Subcutaneous abdominal adipose tissue (tissue), 5 donors: ENCODE measurements at regions not wholly inside any gene's neighbourhood (a gene's known extent, or its start where the extent isn't known, plus 50 kb on each side); places are given as distances from the start of the nearest gene placed in this dataset.

Source experiments
- H3K27ac ChIP-seq: one replicate; pipeline ENCODE4 v1.7.0; 2013; ENCODE audit warnings: low read depth, mild to moderate bottlenecking, inconsistent platforms, low read length, moderate library complexity
- H3K27me3 ChIP-seq, 5 donors: one replicate each; pipeline ENCODE4 v1.7.0; 2013; ENCODE audit warnings: low read length in 5 of 5, inconsistent platforms in 1 of 5; ENCODE audit not compliant: control insufficient read depth in 5 of 5, insufficient read depth in 4 of 5
- H3K36me3 ChIP-seq, 5 donors: one replicate each; pipeline ENCODE4 v1.7.0; 2013; ENCODE audit warnings: low read length in 5 of 5; ENCODE audit not compliant: control insufficient read depth in 5 of 5, insufficient read depth in 5 of 5
- H3K4me1 ChIP-seq, 5 donors: one replicate each; pipeline ENCODE4 v1.7.0; 2013; ENCODE audit warnings: low read length in 5 of 5, mild to moderate bottlenecking in 3 of 5, moderate library complexity in 1 of 5; ENCODE audit not compliant: control insufficient read depth in 5 of 5, insufficient read depth in 5 of 5
- H3K4me3 ChIP-seq, 5 donors: one replicate each; pipeline ENCODE4 v1.7.0; 2013; ENCODE audit warnings: low read length in 5 of 5, low read depth in 1 of 5
- H3K9ac ChIP-seq, 5 donors: one replicate each; pipeline ENCODE4 v1.7.0; 2013; ENCODE audit warnings: low read length in 5 of 5, mild to moderate bottlenecking in 4 of 5, moderate library complexity in 3 of 5
- H3K9me3 ChIP-seq, 5 donors: one replicate each; pipeline ENCODE4 v1.7.0; 2013; ENCODE audit warnings: low read length in 5 of 5; ENCODE audit not compliant: control insufficient read depth in 5 of 5
- donor health status: healthy.
- donor health status: healthy.
- donor health status: healthy.
- donor health status: healthy.
- donor health status: healthy.

DNA sequence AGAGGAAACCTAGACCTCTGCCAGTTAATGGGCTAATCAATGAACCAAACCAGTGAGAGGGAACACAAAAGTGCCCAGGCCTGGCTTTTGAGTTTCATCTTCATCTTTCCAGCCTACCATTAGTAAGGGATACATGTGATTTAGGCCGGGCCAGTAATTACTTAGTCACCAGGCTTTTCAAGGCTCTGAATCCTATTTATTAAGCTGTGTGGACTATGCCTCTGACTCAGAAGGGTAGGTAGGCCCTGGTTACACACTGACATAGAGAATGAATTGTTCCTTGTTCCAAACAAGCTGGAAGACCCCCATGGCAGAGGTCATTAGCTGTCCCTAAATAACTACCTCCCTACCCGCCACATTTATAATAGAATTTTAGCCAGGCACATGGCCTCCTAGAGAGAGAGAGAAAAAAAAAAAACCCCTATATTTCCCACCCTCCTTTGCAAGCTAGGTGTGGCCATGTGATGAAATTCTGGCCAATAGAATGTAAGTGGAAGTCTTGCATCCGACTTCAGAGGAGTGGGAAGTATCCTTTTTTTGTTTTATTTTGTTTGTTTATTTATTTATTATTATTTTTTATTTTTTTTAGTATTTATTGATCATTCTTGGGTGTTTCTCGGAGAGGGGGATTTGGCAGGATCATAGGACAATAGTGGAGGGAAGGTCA is 112.3 kb upstream of the BCOR start:
- no peaks in the 10 kb centered on the region for H3K36me3 ChIP-seq
- peaks cover 0 to 8% (median 3%) of the 10 kb centered on the region in 5 donors for H3K27me3 ChIP-seq
- no peak overlapping the region for H3K4me3 ChIP-seq
- H3K9ac ChIP-seq = no peak overlapping the region
- H3K27ac ChIP-seq = no peak overlapping the region
- peaks cover 0 to 7% (median 4%) of the 10 kb centered on the region in 5 donors for H3K4me1 ChIP-seq
- peaks cover 0 to 15% (median 9%) of the 10 kb centered on the region in 5 donors for H3K9me3 ChIP-seq

DNA sequence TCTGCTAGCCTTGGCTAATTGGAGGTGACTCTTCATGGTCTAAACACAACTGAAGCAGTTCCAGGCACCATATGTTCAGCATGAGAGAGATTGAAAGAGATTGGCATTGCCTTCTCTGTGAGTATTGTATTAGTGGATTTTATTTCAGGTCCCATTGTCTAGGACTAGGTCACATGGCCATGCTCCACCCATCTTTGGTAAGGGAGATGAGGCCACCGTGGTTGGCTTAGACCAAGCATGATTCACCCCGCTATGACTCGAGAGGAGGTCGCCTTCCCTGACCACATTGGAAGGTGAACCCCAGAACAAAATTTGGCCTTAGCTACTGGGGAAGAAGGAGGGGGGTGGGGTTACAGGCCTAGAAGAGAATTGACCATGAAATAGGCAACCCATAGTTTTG is 109.9 kb upstream of the BCOR start:
- H3K27ac ChIP-seq = no peak overlapping the region
- H3K4me1 ChIP-seq = peaks cover 0 to 7% (median 4%) of the 10 kb centered on the region in 5 donors
- H3K27me3 ChIP-seq = peaks cover 0 to 9% (median 3%) of the 10 kb centered on the region in 5 donors
- H3K9ac ChIP-seq = no peak overlapping the region
- H3K4me3 ChIP-seq = no peak overlapping the region
- no peaks in the 10 kb centered on the region for H3K36me3 ChIP-seq
- H3K9me3 ChIP-seq = no peaks in the 10 kb centered on the region

DNA sequence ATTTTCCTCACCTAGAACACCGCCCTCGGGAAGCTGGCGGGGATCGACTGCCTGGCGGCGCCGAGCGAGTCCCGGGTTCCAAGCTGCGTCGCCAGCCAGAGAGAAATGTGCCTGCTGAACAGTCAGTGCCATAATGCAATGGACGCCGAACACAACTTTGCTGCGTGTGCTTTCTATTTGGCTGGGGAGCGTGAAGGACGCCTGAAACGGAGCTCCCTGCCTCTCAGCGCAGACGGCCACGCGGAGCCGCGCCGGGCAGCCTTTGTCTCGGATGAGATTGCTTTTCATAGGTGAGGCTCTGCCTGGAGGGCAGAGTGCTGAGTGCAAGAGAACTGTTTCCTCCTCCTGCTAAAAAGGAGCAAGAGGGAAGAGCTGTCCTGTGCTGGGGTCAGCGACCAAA is 107.7 kb upstream of the BCOR start:
- peaks cover 0 to 7% (median 4%) of the 10 kb centered on the region in 5 donors for H3K4me1 ChIP-seq

DNA sequence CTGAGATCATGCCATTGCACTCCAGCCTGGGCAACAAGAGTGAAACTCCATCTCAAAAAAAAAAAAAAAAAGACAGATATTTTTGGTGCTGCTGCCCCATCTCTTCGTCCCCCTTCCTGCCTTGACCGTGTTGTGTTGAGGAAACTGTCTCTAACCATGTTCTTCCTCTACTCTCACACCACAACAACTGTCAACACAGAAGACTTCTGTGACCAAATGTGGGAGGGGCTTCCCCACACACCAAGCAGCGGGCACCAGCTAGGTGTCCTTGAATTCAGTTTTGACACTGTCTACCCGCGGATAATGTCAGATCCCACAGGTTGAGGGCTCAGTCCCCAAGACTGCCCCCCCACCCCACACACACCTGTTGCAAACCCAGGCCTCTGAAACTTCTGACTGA is 104.7 kb upstream of the BCOR start:
- peaks cover 0 to 9% (median 2%) of the 10 kb centered on the region in 5 donors for H3K27me3 ChIP-seq
- H3K4me1 ChIP-seq = peaks cover 0 to 7% (median 4%) of the 10 kb centered on the region in 5 donors
- H3K36me3 ChIP-seq = no peaks in the 10 kb centered on the region
- H3K4me3 ChIP-seq = no peak overlapping the region
- no peak overlapping the region for H3K9ac ChIP-seq
- H3K9me3 ChIP-seq = peaks cover 0 to 5% (median 0%) of the 10 kb centered on the region in 5 donors
- H3K27ac ChIP-seq = no peak overlapping the region

More for the DNA sequence above, 107.7 kb upstream of the BCOR start:
- Histone ChIP-seq H3K27me3 (peaks cover 0 to 9% (median 3%) of the 10 kb centered on the region in 5 donors), H3K36me3 (no peaks in the 10 kb centered on the region), H3K9me3 (peaks cover 0 to 5% (median 0%) of the 10 kb centered on the region in 5 donors), H3K9ac (no peak overlapping the region), H3K27ac (no peak overlapping the region), H3K4me3 (no peak overlapping the region)

DNA sequence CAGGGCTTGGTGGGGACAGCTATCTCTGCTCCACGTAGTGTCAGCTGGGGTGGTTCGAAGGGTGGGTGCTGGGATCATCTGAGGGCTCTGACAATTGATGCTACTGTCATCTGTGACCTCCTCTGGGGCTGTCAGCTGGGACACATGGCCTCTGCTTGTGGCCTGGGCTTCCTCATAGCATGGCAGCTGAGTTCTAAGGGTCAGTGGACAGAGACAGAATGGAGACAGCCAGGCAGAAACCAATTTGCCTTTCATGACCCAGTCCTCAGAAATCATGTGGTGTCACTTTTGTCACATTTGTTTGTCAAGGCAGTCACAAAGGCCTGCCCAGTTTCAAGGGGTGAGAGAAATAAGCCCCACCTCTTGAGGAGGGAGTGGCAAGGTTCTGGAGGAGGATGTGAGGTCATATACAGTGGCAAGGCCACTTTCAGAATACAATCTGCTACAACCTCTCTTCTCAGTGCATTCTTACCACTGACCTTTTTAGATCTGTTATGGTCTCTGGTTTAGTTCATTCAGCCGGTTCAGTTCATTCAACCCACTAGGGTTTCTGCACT is 103.6 kb upstream of the BCOR start:
- no peak overlapping the region for H3K27ac ChIP-seq
- peaks cover 0 to 7% (median 4%) of the 10 kb centered on the region in 5 donors for H3K4me1 ChIP-seq
- H3K9ac ChIP-seq = no peak overlapping the region
- H3K27me3 ChIP-seq = peaks cover 0 to 9% (median 5%) of the 10 kb centered on the region in 5 donors
- no peak overlapping the region for H3K4me3 ChIP-seq
- no peaks in the 10 kb centered on the region for H3K36me3 ChIP-seq
- H3K9me3 ChIP-seq = peaks cover 0 to 5% (median 0%) of the 10 kb centered on the region in 5 donors

DNA sequence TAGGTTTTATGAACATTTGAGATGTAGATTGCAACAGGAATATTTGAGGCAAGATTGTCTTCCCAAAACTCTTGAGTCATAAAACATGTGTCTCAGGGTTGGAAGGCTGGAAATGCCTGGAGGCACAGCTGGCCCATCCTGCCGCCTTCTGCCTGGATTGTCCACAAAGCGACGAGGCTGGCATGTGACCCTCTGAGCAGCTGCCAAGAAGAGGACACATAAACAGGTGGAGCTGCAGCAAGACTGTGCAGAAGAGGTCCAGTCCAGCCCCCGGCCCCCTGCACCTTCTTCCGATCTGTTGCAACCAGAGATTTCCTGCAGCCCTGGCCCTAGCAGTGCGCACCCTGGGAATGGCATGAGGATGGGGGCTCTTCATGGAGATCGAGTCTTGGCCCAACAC is 101.9 kb upstream of the BCOR start:
- peaks cover 0 to 5% (median 2%) of the 10 kb centered on the region in 5 donors for H3K27me3 ChIP-seq
- H3K9ac ChIP-seq = no peak overlapping the region
- no peaks in the 10 kb centered on the region for H3K4me1 ChIP-seq
- H3K9me3 ChIP-seq = peaks cover 0 to 5% (median 2%) of the 10 kb centered on the region in 5 donors
- no peak overlapping the region for H3K4me3 ChIP-seq
- H3K27ac ChIP-seq = no peak overlapping the region
- no peaks in the 10 kb centered on the region for H3K36me3 ChIP-seq

DNA sequence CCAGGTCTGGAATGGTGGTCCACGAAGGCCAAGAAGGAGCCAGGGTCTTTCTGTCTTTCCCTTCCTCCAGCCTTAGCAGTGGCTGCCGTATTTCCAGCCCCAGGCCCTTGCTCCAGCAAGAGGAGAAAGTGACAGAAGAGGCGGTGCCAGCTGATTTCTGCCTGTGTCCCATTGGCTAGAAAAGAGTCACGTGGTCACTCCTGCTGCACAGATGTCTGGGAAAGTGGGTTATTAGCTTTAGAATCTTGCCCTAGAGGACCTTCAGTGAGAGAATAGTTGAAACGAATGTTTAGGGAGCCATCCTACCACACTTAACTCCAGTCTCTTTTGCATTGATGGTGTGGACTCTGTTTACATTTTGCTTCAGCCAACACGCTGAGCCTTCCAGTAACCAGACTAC is 99.3 kb upstream of the BCOR start:
- no peak overlapping the region for H3K4me3 ChIP-seq
- no peaks in the 10 kb centered on the region for H3K36me3 ChIP-seq
- H3K4me1 ChIP-seq = no peaks in the 10 kb centered on the region
- peaks cover 0 to 5% (median 0%) of the 10 kb centered on the region in 5 donors for H3K27me3 ChIP-seq
- H3K9ac ChIP-seq = no peak overlapping the region
- H3K9me3 ChIP-seq = peaks cover 0 to 5% (median 2%) of the 10 kb centered on the region in 5 donors
- H3K27ac ChIP-seq = no peak overlapping the region

DNA sequence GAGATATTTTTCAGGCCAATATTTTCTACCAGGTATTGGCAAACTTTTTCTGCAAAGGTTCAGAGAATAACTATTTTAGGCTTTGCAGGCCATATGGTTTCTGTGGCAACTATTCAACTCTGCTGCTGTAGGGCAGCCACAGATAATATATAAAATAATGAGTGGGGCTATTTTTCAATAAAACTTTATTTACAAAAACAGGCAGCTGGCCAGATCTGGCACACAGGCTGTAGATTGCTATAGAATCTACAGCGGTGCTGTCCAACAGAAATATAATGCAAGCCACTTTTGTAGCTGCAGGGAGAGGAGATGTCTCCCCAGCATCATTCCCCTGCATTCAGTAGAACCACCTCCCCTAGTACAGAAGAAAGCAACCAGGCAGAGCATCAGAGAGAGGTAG is 97.6 kb upstream of the BCOR start:
- H3K9ac ChIP-seq = no peak overlapping the region
- H3K4me3 ChIP-seq = no peak overlapping the region
- peaks cover 0 to 9% (median 2%) of the 10 kb centered on the region in 5 donors for H3K27me3 ChIP-seq
- H3K9me3 ChIP-seq = peaks cover 0 to 2% (median 0%) of the 10 kb centered on the region in 5 donors
- H3K27ac ChIP-seq = no peak overlapping the region
- no peaks in the 10 kb centered on the region for H3K36me3 ChIP-seq
- no peaks in the 10 kb centered on the region for H3K4me1 ChIP-seq

DNA sequence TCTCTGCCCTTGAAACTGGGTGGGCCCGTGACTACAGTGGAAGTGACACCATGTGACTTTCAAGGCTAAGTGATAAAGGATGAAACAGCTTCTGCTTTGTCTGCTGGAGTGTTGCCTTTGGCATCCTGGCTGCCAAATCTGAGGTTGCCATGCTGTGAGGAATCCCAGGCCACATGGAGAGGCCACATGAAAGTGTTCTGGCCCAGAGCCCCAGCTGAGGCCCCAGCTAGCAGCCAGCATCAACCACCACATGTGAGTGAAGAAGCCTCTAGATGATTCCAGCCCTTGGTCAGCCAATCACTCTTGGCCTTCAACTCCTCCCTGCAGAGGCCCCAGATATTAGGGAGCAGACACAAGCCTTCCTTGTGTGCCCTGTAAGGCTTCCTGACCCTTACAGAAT is 94.4 kb upstream of the BCOR start:
- no peaks in the 10 kb centered on the region for H3K36me3 ChIP-seq
- H3K4me1 ChIP-seq = peaks cover 0 to 5% (median 0%) of the 10 kb centered on the region in 5 donors

DNA sequence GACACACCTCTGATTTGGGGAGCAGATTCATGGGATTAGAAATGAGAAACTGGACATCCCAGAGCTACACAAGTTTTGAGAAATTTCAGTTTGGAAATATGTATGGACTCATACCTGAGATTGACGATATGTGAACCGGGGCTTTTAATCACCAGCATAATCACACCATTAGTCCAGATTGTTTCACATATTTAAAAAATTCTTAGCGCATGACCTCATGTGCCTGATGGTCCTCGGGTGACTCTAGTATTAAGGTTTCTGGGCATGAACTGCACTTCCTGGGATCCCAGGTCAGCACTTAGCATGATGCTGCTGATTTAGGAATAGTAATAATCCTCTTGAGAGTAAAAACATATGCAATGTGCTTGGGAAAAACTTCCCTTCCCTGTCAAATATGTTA is 91.9 kb upstream of the BCOR start:
- Histone ChIP-seq H3K9ac (no peak overlapping the region), H3K9me3 (peaks cover 2 to 13% (median 9%) of the 10 kb centered on the region in 5 donors), H3K4me3 (no peak overlapping the region), H3K4me1 (peaks cover 0 to 5% (median 0%) of the 10 kb centered on the region in 5 donors), H3K27me3 (peaks cover 0 to 10% (median 6%) of the 10 kb centered on the region in 5 donors), H3K27ac (no peak overlapping the region), H3K36me3 (no peaks in the 10 kb centered on the region)

More for the DNA sequence above, 94.4 kb upstream of the BCOR start:
- Histone ChIP-seq H3K27ac (no peak overlapping the region), H3K9me3 (peaks cover 0 to 2% (median 0%) of the 10 kb centered on the region in 5 donors), H3K27me3 (peaks cover 0 to 10% (median 6%) of the 10 kb centered on the region in 5 donors), H3K4me3 (no peak overlapping the region), H3K9ac (no peak overlapping the region)
